SIG-M5 treated with dmso at 0.1 percent for 504 hours (cell line): ENCODE measurements at regions not wholly inside any gene's neighbourhood (a gene's known extent, or its start where the extent isn't known, plus 50 kb on each side); places are given as distances from the start of the nearest gene placed in this dataset.
"Not testable (repeated sequence)": the region's sequence is repeated elsewhere in the genome, so short reads cannot be mapped to it uniquely, and the experiment has no call there.

Experiments used
- DNase-seq: peaks from one replicate; lab custom pipeline; 2025; ENCODE audit not compliant: unreplicated experiment; lab: John Stamatoyannopoulos, UW

GRCh38 chr13:83825676-83826075 lies 56.6 kb downstream of the SLITRK1 start:
- DNase-seq, result no peak

GRCh38 chr13:83824560-83824959 lies 57.7 kb downstream of the SLITRK1 start:
- DNase-seq, result no peak

GRCh38 chr13:83824120-83824519 lies 58.2 kb downstream of the SLITRK1 start:
- DNase-seq, result no peak

DNA sequence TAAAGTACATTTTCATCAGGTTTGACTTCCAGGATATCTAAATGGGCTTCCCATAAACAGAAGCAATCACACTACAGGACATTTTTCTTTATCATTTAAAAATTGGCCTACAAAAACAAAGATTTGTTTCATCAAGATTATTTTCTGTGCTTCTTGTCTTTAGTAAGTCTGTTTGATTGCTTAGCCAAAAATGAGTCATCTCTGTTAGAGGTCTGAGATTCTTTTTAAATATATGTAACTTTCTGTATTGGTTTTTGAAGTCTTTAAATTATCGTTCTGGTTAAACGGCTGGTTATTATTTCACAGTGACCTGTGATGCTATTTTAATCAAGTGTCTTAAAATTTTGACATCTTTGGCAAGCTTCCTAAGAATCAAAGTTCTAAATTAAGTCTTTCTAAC lies 62.7 kb downstream of the SLITRK1 start:
- no peak for DNase-seq

DNA sequence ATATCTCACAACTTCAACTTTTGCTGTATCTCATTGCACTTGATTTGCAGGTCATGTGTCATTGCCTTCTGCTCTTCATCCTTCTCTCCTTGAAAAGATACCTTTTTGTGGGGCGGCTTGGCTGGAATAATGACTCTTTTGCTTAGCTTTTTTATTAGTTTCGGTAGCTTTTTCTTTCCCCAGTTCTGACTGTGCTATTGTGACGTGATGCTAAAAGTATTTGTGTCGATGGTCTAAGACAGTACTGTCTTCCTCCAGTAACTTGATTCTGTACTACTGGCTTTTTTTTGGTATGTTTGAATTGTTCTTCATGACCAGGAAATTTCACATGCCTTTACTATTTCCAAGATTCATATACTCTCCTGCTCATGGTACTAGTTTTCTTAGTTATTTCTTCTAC lies 63.1 kb downstream of the SLITRK1 start:
- DNase-seq, result no peak

DNA sequence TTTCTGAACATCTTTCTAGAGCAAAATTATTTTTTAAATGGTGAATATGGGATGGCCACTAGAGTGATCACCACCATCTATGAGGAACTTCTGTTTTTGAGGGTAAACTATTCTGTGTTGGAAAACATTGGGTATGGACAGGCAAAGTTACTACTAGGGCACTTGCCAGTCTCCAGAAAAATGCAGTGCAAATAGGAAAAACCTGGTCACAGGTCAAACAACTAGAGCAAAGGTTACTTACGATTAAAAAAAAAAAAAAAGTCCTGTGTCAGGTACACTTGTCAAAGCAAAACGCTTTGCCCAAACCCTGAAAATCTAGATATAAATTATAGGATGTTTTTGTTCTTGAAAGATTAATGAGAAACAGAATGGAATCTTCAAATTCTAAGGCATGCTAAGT lies 66.2 kb downstream of the SLITRK1 start:
- DNase-seq, result no peak

- DNase-seq, result no peak
These were observed 66.7 kb downstream of the SLITRK1 start for GRCh38 chr13:83815598-83815997.

DNA sequence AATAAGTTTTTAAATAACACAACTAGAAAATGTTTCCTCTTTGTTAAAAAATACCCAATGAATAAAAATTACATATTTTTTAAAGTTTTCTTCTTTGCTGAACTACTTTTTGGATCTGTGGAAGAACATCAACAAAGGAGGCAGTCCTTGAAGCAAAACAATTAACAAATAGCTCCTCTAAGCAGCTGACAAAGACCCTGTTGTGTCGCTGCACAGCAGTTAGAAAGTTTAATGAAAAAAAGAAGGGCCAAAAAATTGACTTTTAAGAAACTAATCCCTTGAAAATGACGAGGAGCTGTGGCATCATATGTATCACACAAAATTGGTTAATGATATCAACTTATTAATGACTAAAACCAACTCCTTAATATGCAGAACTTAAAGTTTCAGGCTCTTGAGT lies 72.1 kb downstream of the SLITRK1 start:
- DNase-seq, result no peak

GRCh38 chr13:83804356-83804962 lies 77.8 kb downstream of the SLITRK1 start:
- no peak for DNase-seq

- DNase-seq, result no peak
These were observed 83.5 kb downstream of the SLITRK1 start for GRCh38 chr13:83798731-83799130.

GRCh38 chr13:83796364-83796763 lies 85.9 kb downstream of the SLITRK1 start:
- no peak for DNase-seq

DNA sequence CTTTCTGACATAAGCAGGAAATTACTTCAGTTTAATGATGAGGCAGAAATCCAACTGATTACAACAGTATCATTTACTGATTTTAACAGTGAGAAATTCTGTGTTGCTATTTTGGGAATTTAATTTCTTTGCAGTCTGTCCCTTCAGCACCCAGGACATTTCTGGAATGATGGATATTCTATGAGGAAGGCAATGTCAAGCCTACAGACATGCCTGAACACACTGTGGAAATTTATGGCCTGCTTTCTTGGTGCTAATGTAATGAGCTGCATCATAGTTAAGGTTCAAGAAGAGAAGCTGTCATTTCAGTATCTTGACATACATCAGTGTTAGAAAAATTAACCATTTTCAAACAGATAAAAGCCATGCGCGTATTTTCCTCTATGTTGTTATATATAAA lies 87.7 kb downstream of the SLITRK1 start:
- DNase-seq, result no peak

GRCh38 chr13:83780227-83780626 lies 102.0 kb downstream of the SLITRK1 start:
- DNase-seq, result no peak

- no peak for DNase-seq
These were observed 108.3 kb downstream of the SLITRK1 start for GRCh38 chr13:83773961-83774360.

DNA sequence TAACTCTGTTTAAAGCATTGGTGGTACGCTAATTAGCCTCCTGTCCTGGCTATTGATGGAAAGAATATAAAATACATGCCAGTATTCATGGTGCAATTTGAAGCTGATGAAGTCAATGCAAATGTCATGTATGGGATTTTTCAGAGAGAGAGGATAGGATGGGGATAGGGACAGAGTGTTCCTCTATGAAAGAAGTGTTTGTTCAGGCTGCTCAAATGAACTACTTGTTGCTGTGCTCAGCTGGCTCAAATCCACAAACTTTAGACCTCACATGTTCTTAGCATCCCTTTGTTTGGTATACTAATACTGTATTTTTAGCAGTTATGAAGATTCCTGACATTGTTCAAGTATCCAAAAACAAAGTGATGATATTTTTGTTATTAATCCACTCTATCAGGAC lies 116.5 kb downstream of the SLITRK1 start:
- no peak for DNase-seq

DNA sequence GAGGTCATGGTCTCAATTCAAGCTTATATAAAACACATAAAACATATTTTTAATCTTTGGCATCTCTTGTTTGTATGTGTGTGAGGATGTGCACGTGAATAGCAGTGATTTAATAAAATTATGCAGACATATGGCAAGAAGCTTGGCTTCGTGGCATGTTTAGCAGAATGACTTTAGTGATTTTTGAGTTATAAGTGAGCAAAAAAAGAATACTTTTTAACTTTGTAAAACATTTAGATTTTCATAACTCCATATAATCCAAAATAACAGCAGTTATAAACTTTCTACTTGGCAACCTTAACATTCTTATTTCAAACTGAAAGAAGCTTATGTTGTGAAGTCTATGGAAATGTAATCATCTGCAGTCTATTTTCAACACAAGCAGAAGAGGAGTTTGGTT lies 120.6 kb downstream of the SLITRK1 start:
- no peak for DNase-seq

DNA sequence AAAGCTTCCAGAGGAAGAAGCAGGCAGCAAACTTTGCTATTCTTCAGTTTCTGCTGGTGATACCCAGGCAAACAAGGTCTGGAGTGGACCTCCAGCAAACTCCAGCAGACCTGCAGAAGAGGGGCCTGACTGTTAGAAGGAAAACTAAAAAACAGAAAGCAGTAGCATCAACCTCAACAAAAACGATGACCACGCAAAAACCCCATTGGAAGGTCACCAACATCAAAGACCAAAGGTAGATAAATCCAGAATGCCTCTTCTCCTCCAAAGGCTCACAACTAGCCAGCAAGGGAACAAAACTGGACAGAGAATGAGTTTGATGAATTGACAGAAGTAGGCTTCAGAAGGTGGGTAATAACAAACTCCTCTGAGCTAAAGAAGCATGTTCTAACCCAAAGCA lies 127.1 kb downstream of the SLITRK1 start:
- not testable (repeated sequence) for DNase-seq

GRCh38 chr13:83753912-83754624 lies 128.2 kb downstream of the SLITRK1 start:
- no peak for DNase-seq

DNA sequence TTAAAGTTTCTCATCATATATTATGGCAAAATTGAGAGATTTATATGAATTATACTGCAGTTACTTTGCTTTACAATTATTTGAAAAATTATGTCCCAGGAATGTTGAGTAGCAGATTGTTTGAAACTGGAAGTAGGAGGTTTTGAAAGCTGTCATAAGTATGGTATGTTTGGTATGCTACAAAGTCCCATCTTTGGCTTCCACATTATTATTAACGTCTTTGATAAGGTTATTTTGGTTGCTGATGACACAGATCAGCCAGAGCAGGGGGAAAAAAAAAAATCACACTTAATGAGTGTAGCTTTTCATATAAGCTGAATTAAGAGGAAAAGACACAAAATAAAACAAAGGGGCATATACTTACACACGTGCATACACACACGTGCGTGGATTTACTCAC lies 130.1 kb downstream of the SLITRK1 start:
- DNase-seq, result no peak

GRCh38 chr13:83740622-83741021 lies 141.7 kb downstream of the SLITRK1 start:
- DNase-seq, result no peak

GRCh38 chr13:83738407-83738806 lies 143.9 kb downstream of the SLITRK1 start:
- DNase-seq, result no peak

DNA sequence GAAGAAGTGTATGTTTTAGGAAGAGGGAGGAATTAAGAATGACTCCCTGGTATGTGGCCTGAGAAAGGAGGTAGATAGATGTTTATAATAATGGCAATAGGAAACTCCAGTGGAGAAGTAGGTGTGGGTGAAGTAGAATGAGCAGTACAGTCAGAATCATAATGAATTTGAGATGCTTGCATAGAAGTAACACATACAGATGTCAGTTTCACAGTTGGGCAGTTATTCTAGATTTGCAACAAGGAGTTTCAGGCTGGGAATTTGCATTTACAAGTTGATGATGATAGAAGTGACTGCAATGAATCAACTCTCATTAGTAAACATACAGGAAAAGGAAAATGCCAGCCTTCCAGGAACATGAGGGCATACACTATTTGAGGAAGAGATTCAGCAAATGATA lies 149.0 kb downstream of the SLITRK1 start:
- no peak for DNase-seq

GRCh38 chr13:83732755-83733154 lies 149.5 kb downstream of the SLITRK1 start:
- DNase-seq, result no peak
